Neural cell (in vitro differentiated cells): ENCODE measurements at regions not wholly inside any gene's neighbourhood (a gene's known extent, or its start where the extent isn't known, plus 50 kb on each side); places are given as distances from the start of the nearest gene placed in this dataset.

Source experiments
- EZH2 ChIP-seq: fragments of 200-600, 300-800 bp; shearing (Covaris generic), sonication (generic); IDR thresholded peaks from 2 replicates; pipeline ENCODE4 v1.6.1; 2014; ENCODE audit warnings: antibody characterized with exemption, low read length, borderline replicate concordance, mild to moderate bottlenecking; ENCODE audit not compliant: insufficient read depth, poor library complexity, severe bottlenecking
- MXI1 ChIP-seq: fragments of 450-650 bp; conservative IDR thresholded peaks from 2 replicates; pipeline ENCODE4 v1.6.1; 2014; ENCODE audit warnings: antibody characterized with exemption, mild to moderate bottlenecking; ENCODE audit not compliant: poor library complexity, severe bottlenecking
- POLR2AphosphoS5 ChIP-seq: IDR thresholded peaks from 2 replicates; pipeline ENCODE4 v1.6.1; 2012
- RAD21 ChIP-seq: fragments of 450-650 bp; conservative IDR thresholded peaks from 2 replicates; pipeline ENCODE4 v1.6.1; 2014; ENCODE audit warnings: antibody characterized with exemption, mild to moderate bottlenecking, moderate library complexity
- REST ChIP-seq: IDR thresholded peaks from 2 replicates; pipeline ENCODE4 v1.6.1; 2012; ENCODE audit warnings: borderline replicate concordance
- TAF1 ChIP-seq: IDR thresholded peaks from 2 replicates; pipeline ENCODE4 v1.6.1; 2012; ENCODE audit warnings: low read depth
- TF ChIP-seq, protein P1 (sequence below): fragments of 450-650 bp; IDR thresholded peaks from 2 replicates; pipeline ENCODE4 v1.5.1; 2014; ENCODE audit warnings: antibody characterized with exemption, mild to moderate bottlenecking, moderate library complexity; ENCODE audit not compliant: poor library complexity, severe bottlenecking

GRCh38 chr5:82765765-82766164, 311.4 kb downstream of the TMEM167A start:
- no peak for TF ChIP-seq REST
- TF ChIP-seq, protein P1, sequence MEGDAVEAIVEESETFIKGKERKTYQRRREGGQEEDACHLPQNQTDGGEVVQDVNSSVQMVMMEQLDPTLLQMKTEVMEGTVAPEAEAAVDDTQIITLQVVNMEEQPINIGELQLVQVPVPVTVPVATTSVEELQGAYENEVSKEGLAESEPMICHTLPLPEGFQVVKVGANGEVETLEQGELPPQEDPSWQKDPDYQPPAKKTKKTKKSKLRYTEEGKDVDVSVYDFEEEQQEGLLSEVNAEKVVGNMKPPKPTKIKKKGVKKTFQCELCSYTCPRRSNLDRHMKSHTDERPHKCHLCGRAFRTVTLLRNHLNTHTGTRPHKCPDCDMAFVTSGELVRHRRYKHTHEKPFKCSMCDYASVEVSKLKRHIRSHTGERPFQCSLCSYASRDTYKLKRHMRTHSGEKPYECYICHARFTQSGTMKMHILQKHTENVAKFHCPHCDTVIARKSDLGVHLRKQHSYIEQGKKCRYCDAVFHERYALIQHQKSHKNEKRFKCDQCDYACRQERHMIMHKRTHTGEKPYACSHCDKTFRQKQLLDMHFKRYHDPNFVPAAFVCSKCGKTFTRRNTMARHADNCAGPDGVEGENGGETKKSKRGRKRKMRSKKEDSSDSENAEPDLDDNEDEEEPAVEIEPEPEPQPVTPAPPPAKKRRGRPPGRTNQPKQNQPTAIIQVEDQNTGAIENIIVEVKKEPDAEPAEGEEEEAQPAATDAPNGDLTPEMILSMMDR = no peak
- no peak for TF ChIP-seq TAF1
- TF ChIP-seq EZH2 = no peak
- TF ChIP-seq POLR2AphosphoS5 = no peak
- no peak for TF ChIP-seq RAD21
- TF ChIP-seq MXI1 = no peak
